ENCODE measurements at regions not wholly inside any gene's neighbourhood (a gene's known extent, or its start where the extent isn't known, plus 50 kb on each side); places are given as distances from the start of the nearest gene placed in this dataset.

- H4K20me1 ChIP-seq (ENCODE audit: low read depth, low read length) = no peaks in the 10 kb centered on the region
- TF ChIP-seq CTCF (IDR thresholded peaks at IDR 0.05; ENCODE audit: insufficient read depth, low read length, poor library complexity, severe bottlenecking) (no peak), EZH2phosphoT487 (conservative IDR thresholded peaks at IDR 0.05; ENCODE audit: low read length) (no peak)
- no peak overlapping the region for H3K9ac ChIP-seq (ENCODE audit: low read length)
- no peak overlapping the region for H3K4me3 ChIP-seq (ENCODE audit: insufficient read depth, low read length, poor library complexity, severe bottlenecking)
- H3K36me3 ChIP-seq (ENCODE audit: low read length) = no peaks in the 10 kb centered on the region
- H2AFZ ChIP-seq (ENCODE audit: low read depth, low read length, severe bottlenecking) = no peak overlapping the region
- H3F3A ChIP-seq (ENCODE audit: insufficient read depth) = no peaks in the 10 kb centered on the region
- no peak overlapping the region for H3K4me2 ChIP-seq (ENCODE audit: low read depth, low read length, poor library complexity, severe bottlenecking)
- H3K79me2 ChIP-seq (ENCODE audit: insufficient read depth, low read length) = no peaks in the 10 kb centered on the region
- H3K9me3 ChIP-seq (ENCODE audit: insufficient read depth, low read length) = no peaks in the 10 kb centered on the region
- H3K27ac ChIP-seq (ENCODE audit: low read depth, low read length) = no peak overlapping the region
- no peaks in the 10 kb centered on the region for H3K9me2 ChIP-seq (replicated peaks; ENCODE audit: insufficient read depth, low read length)
- H3K27me3 ChIP-seq (ENCODE audit: low read length) = no peaks in the 10 kb centered on the region
These were observed 353.0 kb downstream of the BTG1 start for GRCh38 chr12:91792597-91792996.

GRCh38 chr12:91786499-91787272, 359.0 kb downstream of the BTG1 start:
- Histone ChIP-seq H3K9ac (ENCODE audit: low read length) (no peak overlapping the region), H3F3A (ENCODE audit: insufficient read depth) (no peaks in the 10 kb centered on the region), H3K36me3 (ENCODE audit: low read length) (no peaks in the 10 kb centered on the region), H3K9me3 (ENCODE audit: insufficient read depth, low read length) (no peaks in the 10 kb centered on the region), H3K27ac (ENCODE audit: low read depth, low read length) (no peak overlapping the region), H3K4me2 (ENCODE audit: low read depth, low read length, poor library complexity, severe bottlenecking) (no peak overlapping the region), H4K20me1 (ENCODE audit: low read depth, low read length) (no peaks in the 10 kb centered on the region), H2AFZ (ENCODE audit: low read depth, low read length, severe bottlenecking) (no peak overlapping the region), H3K27me3 (ENCODE audit: low read length) (no peaks in the 10 kb centered on the region), H3K4me3 (ENCODE audit: insufficient read depth, low read length, poor library complexity, severe bottlenecking) (no peak overlapping the region), H3K9me2 (replicated peaks; ENCODE audit: insufficient read depth, low read length) (no peaks in the 10 kb centered on the region), H3K79me2 (ENCODE audit: insufficient read depth, low read length) (no peaks in the 10 kb centered on the region)
- no peak for TF ChIP-seq CTCF (IDR thresholded peaks at IDR 0.05; ENCODE audit: insufficient read depth, low read length, poor library complexity, severe bottlenecking)

- Histone ChIP-seq H3K4me2 (ENCODE audit: low read depth, low read length, poor library complexity, severe bottlenecking) (no peak overlapping the region), H2AFZ (ENCODE audit: low read depth, low read length, severe bottlenecking) (no peak overlapping the region), H3K9me3 (ENCODE audit: insufficient read depth, low read length) (no peaks in the 10 kb centered on the region), H3K27me3 (ENCODE audit: low read length) (peaks cover 2% of the 10 kb centered on the region; the same call in 1 of the 2 replicates), H3F3A (ENCODE audit: insufficient read depth) (no peaks in the 10 kb centered on the region), H4K20me1 (ENCODE audit: low read depth, low read length) (no peaks in the 10 kb centered on the region), H3K27ac (ENCODE audit: low read depth, low read length) (no peak overlapping the region), H3K9me2 (replicated peaks; ENCODE audit: insufficient read depth, low read length) (no peaks in the 10 kb centered on the region), H3K36me3 (ENCODE audit: low read length) (no peaks in the 10 kb centered on the region), H3K4me3 (ENCODE audit: insufficient read depth, low read length, poor library complexity, severe bottlenecking) (no peak overlapping the region), H3K9ac (ENCODE audit: low read length) (no peak overlapping the region), H3K79me2 (ENCODE audit: insufficient read depth, low read length) (no peaks in the 10 kb centered on the region)
- TF ChIP-seq CTCF (IDR thresholded peaks at IDR 0.05; ENCODE audit: insufficient read depth, low read length, poor library complexity, severe bottlenecking) (no peak), EZH2phosphoT487 (conservative IDR thresholded peaks at IDR 0.05; ENCODE audit: low read length) (no peak)
These were observed 359.8 kb downstream of the BTG1 start for GRCh38 chr12:91785655-91786498.

Data from SU-DHL-6 (cell line).